B cell (primary cell): ENCODE measurements at regions not wholly inside any gene's neighbourhood (a gene's known extent, or its start where the extent isn't known, plus 50 kb on each side); places are given as distances from the start of the nearest gene placed in this dataset.

Experiments used
- ATAC-seq: fragments of 200-7000 bp; cut with Tn5 transposase; one replicate; pipeline ENCODE4 v1.10.0; 2021; ENCODE audit warnings: low read depth, mild to moderate bottlenecking, moderate number of reproducible peaks, moderate library complexity
- CTCF ChIA-PET: fragments of 350-600 bp; sonication (Branson Sonifier 250); formaldehyde crosslinking; loops from one replicate; lab custom pipeline; 2021; ENCODE audit warnings: antibody characterized with exemption, inconsistent platforms; lab: Charles Lee
- POLR2A ChIA-PET: fragments of 350-600 bp; sonication (Branson Sonifier 250); formaldehyde crosslinking; loops from one replicate; lab custom pipeline; 2021; ENCODE audit warnings: antibody characterized with exemption; lab: Charles Lee
- DNase-seq: peaks from one replicate; pipeline ENCODE4 v3.0.0; 2013
- H2AFZ ChIP-seq: 2 replicates; pipeline ENCODE4 v1.6.1; 2012; ENCODE audit warnings: mild to moderate bottlenecking, low read depth, low read length; ENCODE audit not compliant: insufficient read depth, poor library complexity, severe bottlenecking
- H3K27ac ChIP-seq, 2 donors: 1 replicate in 1 of 2; 2 replicates in 1 of 2; pipeline ENCODE4 v1.5.1; 2012 to 2013; ENCODE audit warnings: low read length in 2 of 2, mild to moderate bottlenecking in 2 of 2, moderate library complexity in 1 of 2
- H3K27me3 ChIP-seq, 4 experiments: fragments of 200-600 bp in 1 of 4; sonication (generic) in 1 of 4; replicated peaks in 1 of 4; 1 replicate in 2 of 4; 2 replicates in 2 of 4; pipeline versions ENCODE4 v1.6.1 to v1.7.0; 2013 to 2016; ENCODE audit warnings: low read length in 3 of 4, mild to moderate bottlenecking in 2 of 4, mixed read lengths in 1 of 4, moderate library complexity in 1 of 4; ENCODE audit not compliant: insufficient read depth in 4 of 4, control insufficient read depth in 3 of 4; ENCODE audit errors: control extremely low read depth in 1 of 4
- H3K36me3 ChIP-seq, 2 experiments: replicated peaks in 1 of 2; 1 replicate in 1 of 2; 2 replicates in 1 of 2; pipeline versions ENCODE4 v1.6.1 to v1.7.1; 2013; ENCODE audit warnings: low read length in 1 of 2; ENCODE audit not compliant: insufficient read depth in 2 of 2, control insufficient read depth in 1 of 2; ENCODE audit errors: control extremely low read depth in 1 of 2, extremely low read depth in 1 of 2
- H3K4me1 ChIP-seq, 2 donors: fragments of 200-600 bp in 1 of 2; sonication (generic) in 1 of 2; 1 replicate in 1 of 2; 2 replicates in 1 of 2; pipeline versions ENCODE4 v1.5.1 to v1.6.1; 2013 to 2017; ENCODE audit warnings: low read length in 2 of 2; ENCODE audit not compliant: control insufficient read depth in 2 of 2, insufficient read depth in 2 of 2
- H3K4me2 ChIP-seq: replicated peaks from 2 replicates; pipeline ENCODE3; 2012; ENCODE audit warnings: mild to moderate bottlenecking, low read depth, low read length; ENCODE audit not compliant: poor library complexity, severe bottlenecking
- H3K4me3 ChIP-seq, 5 experiments: fragments of 200-600 bp in 1 of 5; sonication (generic) in 1 of 5; 1 replicate in 3 of 5; 2 replicates in 2 of 5; pipeline versions ENCODE4 v1.5.1 to v1.7.0; 2011 to 2016; ENCODE audit warnings: low read length in 4 of 5, mild to moderate bottlenecking in 4 of 5, low read depth in 2 of 5, control low read depth in 1 of 5, moderate library complexity in 1 of 5; ENCODE audit not compliant: insufficient read depth in 1 of 5; ENCODE audit errors: control extremely low read depth in 1 of 5, extremely low read depth in 1 of 5
- H3K79me2 ChIP-seq: fragments of 200-600 bp; sonication (generic); one replicate; pipeline ENCODE4 v1.6.0; 2016; ENCODE audit warnings: low read length; ENCODE audit not compliant: control insufficient read depth, insufficient read depth
- H3K9ac ChIP-seq: fragments of 200-600 bp; sonication (generic); 2 replicates; pipeline ENCODE4 v1.6.1; 2017; ENCODE audit warnings: mild to moderate bottlenecking, low read length, moderate library complexity
- H3K9me3 ChIP-seq, 3 donors: one replicate each; pipeline versions ENCODE4 v1.6.1 to v1.7.1; 2013; ENCODE audit warnings: low read length in 2 of 3; ENCODE audit not compliant: control insufficient read depth in 2 of 3, insufficient read depth in 1 of 3; ENCODE audit errors: control extremely low read depth in 1 of 3
- H4K20me1 ChIP-seq: 2 replicates; pipeline ENCODE4 v1.6.0; 2012; ENCODE audit warnings: mild to moderate bottlenecking, low read length; ENCODE audit not compliant: insufficient read depth, control insufficient read depth, poor library complexity, severe bottlenecking
- H3K27ac Mint-ChIP-seq: one replicate; pipeline ENCODE4 v1.8.0; 2021; ENCODE audit warnings: mixed read lengths
- H3K27me3 Mint-ChIP-seq: one replicate; pipeline ENCODE4 v1.8.0; 2021; ENCODE audit warnings: mixed read lengths
- H3K4me1 Mint-ChIP-seq: one replicate; pipeline ENCODE4 v1.8.0; 2021; ENCODE audit warnings: mixed read lengths
- H3K4me3 Mint-ChIP-seq: one replicate; pipeline ENCODE4 v1.8.0; 2021; ENCODE audit warnings: mixed read lengths
- H3K9me3 Mint-ChIP-seq: one replicate; pipeline ENCODE4 v1.8.0; 2022; ENCODE audit warnings: mixed read lengths; ENCODE audit not compliant: insufficient read depth
- CTCF ChIP-seq: fragments of 200-600 bp; IDR thresholded peaks from one replicate; pipeline ENCODE4 v1.8.0; 2022; ENCODE audit warnings: antibody characterized with exemption, mild to moderate bottlenecking
- EZH2 ChIP-seq: IDR thresholded peaks from 2 replicates; pipeline ENCODE4 v1.6.1; 2012; ENCODE audit warnings: borderline replicate concordance, low read depth, mild to moderate bottlenecking, moderate library complexity, low read length; ENCODE audit not compliant: insufficient read depth, poor library complexity, severe bottlenecking
- WGBS: methylation state at CpG from one replicate; pipeline ENCODE4 v1.1.5; 2013; ENCODE audit warnings: missing lambda C conversion rate; ENCODE audit not compliant: insufficient coverage; 5-methylcytosine and 5-hydroxymethylcytosine counted together
- intact Hi-C: fragments of 100-400 bp; cut with micrococcal nuclease; formaldehyde crosslinking; loops from one replicate; pipeline ENCODE4 v1.10.0; 2022

- Mint-ChIP-seq H3K9me3 (peaks cover 3% of the 10 kb centered on the region), H3K27me3 (no peaks in the 10 kb centered on the region), H3K4me1 (no peaks in the 10 kb centered on the region), H3K4me3 (no peak overlapping the region), H3K27ac (no peak overlapping the region)
- Histone ChIP-seq H3K4me1 (no peaks in the 10 kb centered on the region), H3K4me2 (no peak overlapping the region), H3K36me3 (no peaks in the 10 kb centered on the region), H2AFZ (no peak overlapping the region), H3K27ac (no peak overlapping the region), H3K27me3 (no peaks in the 10 kb centered on the region), H3K9me3 (peaks cover 0 to 6% (median 0%) of the 10 kb centered on the region in 3 donors), H3K9ac (no peak overlapping the region), H3K79me2 (no peaks in the 10 kb centered on the region), H3K4me3 (no peak overlapping the region), H4K20me1 (no peaks in the 10 kb centered on the region)
- DNase-seq (no peak), ATAC-seq (no peak)
- CTCF ChIA-PET, result no interaction called here
- intact Hi-C loops, result no loop called here
- POLR2A ChIA-PET, result no interaction called here
- TF ChIP-seq EZH2, result no peak
- TF ChIP-seq CTCF, result no peak
- 87% methylated on average over 3 of the region's 4 CpGs for WGBS
Observed at GRCh38 chr4:63556332-63556731, 852.9 kb downstream of the TECRL start.

GRCh38 chr4:63553123-63553522, 856.1 kb downstream of the TECRL start:
- Mint-ChIP-seq H3K27ac (no peak overlapping the region), H3K27me3 (no peaks in the 10 kb centered on the region), H3K4me1 (no peaks in the 10 kb centered on the region), H3K4me3 (no peak overlapping the region), H3K9me3 (peaks cover 3% of the 10 kb centered on the region)
- Histone ChIP-seq H3K79me2 (no peaks in the 10 kb centered on the region), H3K9me3 (peaks cover 0 to 6% (median 0%) of the 10 kb centered on the region in 3 donors), H3K4me2 (no peak overlapping the region), H3K9ac (no peak overlapping the region), H3K27me3 (no peaks in the 10 kb centered on the region), H3K27ac (no peak overlapping the region), H4K20me1 (no peaks in the 10 kb centered on the region), H3K4me1 (no peaks in the 10 kb centered on the region), H3K4me3 (no peak overlapping the region), H2AFZ (no peak overlapping the region), H3K36me3 (no peaks in the 10 kb centered on the region)
- ChIA-PET CTCF (no interaction called here), POLR2A (no interaction called here)
- no peak for DNase-seq
- ATAC-seq, result no peak
- no peak for TF ChIP-seq CTCF
- TF ChIP-seq EZH2, result no peak
- intact Hi-C loops, result no loop called here
